NCI-H128 (cell line): ENCODE measurements at regions not wholly inside any gene's neighbourhood (a gene's known extent, or its start where the extent isn't known, plus 50 kb on each side); places are given as distances from the start of the nearest gene placed in this dataset.
"Not testable (repeated sequence)": the region's sequence is repeated elsewhere in the genome, so short reads cannot be mapped to it uniquely, and the experiment has no call there.

Experiments used
- DNase-seq: peaks from one replicate; lab custom pipeline; 2025; ENCODE audit not compliant: unreplicated experiment; lab: John Stamatoyannopoulos, UW

- DNase-seq, result no peak
These were observed 196.5 kb upstream of the STK26 start for GRCh38 chrX:131826572-131826971.

- peak; percentile 9 for DNase-seq
These were observed 195.2 kb upstream of the STK26 start for GRCh38 chrX:131827935-131828334.

- DNase-seq, result no peak
These were observed 194.6 kb upstream of the STK26 start for GRCh38 chrX:131828482-131828881.

GRCh38 chrX:131830400-131831184 is 192.5 kb upstream of the STK26 start:
- peak; percentile 58 for DNase-seq

- DNase-seq, result no peak
These were observed 191.9 kb upstream of the STK26 start for GRCh38 chrX:131831185-131831520.

GRCh38 chrX:131836161-131836560 is 186.9 kb upstream of the STK26 start:
- no peak for DNase-seq

GRCh38 chrX:131837325-131837724 is 185.8 kb upstream of the STK26 start:
- DNase-seq, result no peak

GRCh38 chrX:131840799-131841495 is 182.2 kb upstream of the STK26 start:
- DNase-seq, result no peak

- peak; percentile 14 for DNase-seq
These were observed 181.3 kb upstream of the STK26 start for GRCh38 chrX:131841496-131842437.

GRCh38 chrX:131843987-131844386 is 179.1 kb upstream of the STK26 start:
- DNase-seq, result no peak

- DNase-seq, result no peak
These were observed 177.9 kb upstream of the STK26 start for GRCh38 chrX:131845201-131845600.

GRCh38 chrX:131845771-131846170 is 177.3 kb upstream of the STK26 start:
- no peak for DNase-seq

- DNase-seq, result not testable (repeated sequence)
These were observed 172.1 kb upstream of the STK26 start for GRCh38 chrX:131850964-131851363.

- DNase-seq, result no peak
These were observed 169.7 kb upstream of the STK26 start for GRCh38 chrX:131853440-131853839.

GRCh38 chrX:131854581-131854980 is 168.5 kb upstream of the STK26 start:
- no peak for DNase-seq

GRCh38 chrX:131861088-131861787 is 161.9 kb upstream of the STK26 start:
- no peak for DNase-seq

GRCh38 chrX:131862321-131862720 is 160.8 kb upstream of the STK26 start:
- DNase-seq, result no peak

- DNase-seq, result no peak
These were observed 153.9 kb upstream of the STK26 start for GRCh38 chrX:131869182-131869581.

GRCh38 chrX:131874300-131874699 is 148.8 kb upstream of the STK26 start:
- no peak for DNase-seq

- not testable (repeated sequence) for DNase-seq
These were observed 147.3 kb upstream of the STK26 start for GRCh38 chrX:131875827-131876226.

GRCh38 chrX:131881194-131881593 is 141.9 kb upstream of the STK26 start:
- no peak for DNase-seq
